ENCODE measurements at regions not wholly inside any gene's neighbourhood (a gene's known extent, or its start where the extent isn't known, plus 50 kb on each side); places are given as distances from the start of the nearest gene placed in this dataset.

GRCh38 chr7:15836651-15837050, 150.2 kb upstream of the MEOX2 start:
- Histone ChIP-seq H3K4me3 (no peak overlapping the region), H3K9me1 (ENCODE audit: control insufficient read depth, insufficient read depth, low read length) (no peaks in the 10 kb centered on the region), H3K27me3 (ENCODE audit: control insufficient read depth in 2 of 2, insufficient read depth in 2 of 2, low read length in 2 of 2) (no peaks in the 10 kb centered on the region), H3K36me3 (ENCODE audit: control insufficient read depth, insufficient read depth, low read length) (no peaks in the 10 kb centered on the region), H3K9me3 (replicated peaks; ENCODE audit: control insufficient read depth, insufficient read depth, low read depth, low read length) (no peaks in the 10 kb centered on the region; the same call in 1 of the 2 replicates), H4K20me1 (replicated peaks; ENCODE audit: control insufficient read depth, insufficient read depth, low read length) (no peaks in the 10 kb centered on the region), H2AFZ (ENCODE audit: low read depth, low read length) (no peak overlapping the region), H3K79me2 (ENCODE audit: control insufficient read depth, insufficient read depth, low read length) (no peaks in the 10 kb centered on the region), H3K27ac (ENCODE audit: extremely low read depth, low read depth, low read length) (no peak overlapping the region), H3K9ac (ENCODE audit: insufficient read depth in 1 of 2, low read depth in 2 of 2, low read length in 2 of 2) (no peak overlapping the region), H3K4me2 (ENCODE audit: insufficient read depth, low read length) (no peak overlapping the region), H3K4me1 (replicated peaks in 1 of 2; ENCODE audit: control insufficient read depth in 2 of 2, insufficient read depth in 2 of 2, low read length in 2 of 2) (no peaks in the 10 kb centered on the region)
- intact Hi-C loops (cut with micrococcal nuclease) (no loop called here), in situ Hi-C loops (cut with MboI) (no loop called here)
- FAIRE-seq (no peak), DNase-seq (ENCODE audit: extremely low read depth in 1 of 4, low spot score in 3 of 4) (no peak), ATAC-seq (no peak)
- BruUV-seq (replicated peaks) = no TSS peak
- ChIA-PET CTCF (ENCODE audit: low intra/inter-chr PET ratio) (no interaction called here), POLR2A (no interaction called here)
- 0% methylated on average over 2 of the region's 2 CpGs for WGBS (ENCODE audit: insufficient coverage, low coverage, missing lambda C conversion rate)
- TF ChIP-seq ELF4 (CRISPR knock-in tag; IDR thresholded peaks at IDR 0.05) (no peak), JUN (IDR thresholded peaks at IDR 0.05; ENCODE audit: borderline replicate concordance, low read depth, low read length) (no peak), JUN (CRISPR knock-in tag; IDR thresholded peaks at IDR 0.05; ENCODE audit: borderline replicate concordance) (no peak), PCBP1 (IDR thresholded peaks at IDR 0.05; ENCODE audit: low read depth, low read length, poor library complexity, severe bottlenecking) (no peak), ZNF592 (IDR thresholded peaks at IDR 0.05) (no peak), ZNF586 (CRISPR knock-in tag; conservative IDR thresholded peaks at IDR 0.05) (no peak), ATF3 (IDR thresholded peaks at IDR 0.05) (no peak), ATF3 (CRISPR knock-in tag; conservative IDR thresholded peaks at IDR 0.05) (no peak)
